CD4-positive, alpha-beta T cell treated with Interleukin-6 at 100 ng/mL for 8 hours (primary cell): ENCODE measurements at regions not wholly inside any gene's neighbourhood (a gene's known extent, or its start where the extent isn't known, plus 50 kb on each side); places are given as distances from the start of the nearest gene placed in this dataset.
"Not testable (repeated sequence)": the region's sequence is repeated elsewhere in the genome, so short reads cannot be mapped to it uniquely, and the experiment has no call there.

Source experiments
- DNase-seq: peaks from one replicate; pipeline ENCODE4 v3.0.0-alpha.2; 2020; ENCODE audit warnings: mixed read lengths, low spot score

DNA sequence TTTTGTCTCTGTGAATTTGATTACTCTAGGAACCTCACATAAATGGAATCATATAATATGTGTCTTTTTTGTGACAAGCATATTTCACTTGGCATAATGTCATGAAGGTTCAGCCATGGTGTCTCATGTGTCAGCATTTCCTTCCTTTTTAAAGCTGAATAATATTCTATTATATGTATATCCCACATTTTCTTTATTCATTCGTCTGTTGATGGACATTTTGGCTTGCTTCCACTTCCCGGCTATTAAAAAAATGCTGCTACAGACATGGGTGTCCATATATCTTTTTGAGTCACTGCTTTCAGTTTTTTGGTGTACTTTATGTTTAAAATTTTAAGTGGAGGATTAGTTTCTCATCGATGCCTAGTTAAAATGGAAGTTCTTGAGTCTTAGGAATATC, 59.8 kb upstream of the C5orf63 start:
- no peak for DNase-seq

DNA sequence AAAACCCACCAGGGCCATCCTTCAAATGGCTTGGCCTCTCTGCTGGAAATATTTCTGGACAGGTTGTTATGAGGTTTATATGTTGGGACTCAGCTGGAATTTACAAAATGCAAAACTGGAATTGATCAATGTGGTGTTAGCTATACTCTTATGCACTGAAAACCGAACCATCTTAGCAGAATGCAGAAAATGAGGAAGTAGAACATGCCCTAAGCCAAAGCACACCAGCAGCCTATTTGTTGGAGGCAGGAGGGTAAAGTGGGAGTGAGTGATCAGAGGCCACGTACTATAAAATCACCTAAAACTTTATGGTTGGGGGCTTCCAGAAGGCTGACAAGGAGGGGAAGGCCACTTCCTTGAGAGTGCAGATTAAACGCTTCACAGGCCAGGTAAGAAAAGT, 63.6 kb upstream of the C5orf63 start:
- DNase-seq: no peak

DNA sequence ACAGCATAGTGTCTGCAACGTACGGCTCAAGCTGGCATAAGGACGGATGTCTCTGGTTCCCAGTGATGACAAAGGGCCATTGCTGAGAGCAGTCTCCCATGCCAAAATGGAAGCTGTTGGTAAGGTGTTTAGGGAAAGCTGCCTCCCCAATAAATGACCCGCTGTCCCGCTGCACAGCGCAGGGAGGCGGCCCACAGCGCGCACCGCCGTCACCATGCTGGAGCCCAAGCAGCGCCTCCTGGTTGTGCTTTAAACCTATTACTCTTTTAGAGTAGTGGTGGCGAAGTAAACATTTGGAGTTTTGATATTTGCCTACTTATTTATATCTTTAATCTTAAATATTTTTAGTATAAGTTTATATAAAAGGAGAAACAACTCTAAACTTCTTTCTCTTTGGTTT, 70.4 kb upstream of the C5orf63 start:
- DNase-seq: no peak

DNA sequence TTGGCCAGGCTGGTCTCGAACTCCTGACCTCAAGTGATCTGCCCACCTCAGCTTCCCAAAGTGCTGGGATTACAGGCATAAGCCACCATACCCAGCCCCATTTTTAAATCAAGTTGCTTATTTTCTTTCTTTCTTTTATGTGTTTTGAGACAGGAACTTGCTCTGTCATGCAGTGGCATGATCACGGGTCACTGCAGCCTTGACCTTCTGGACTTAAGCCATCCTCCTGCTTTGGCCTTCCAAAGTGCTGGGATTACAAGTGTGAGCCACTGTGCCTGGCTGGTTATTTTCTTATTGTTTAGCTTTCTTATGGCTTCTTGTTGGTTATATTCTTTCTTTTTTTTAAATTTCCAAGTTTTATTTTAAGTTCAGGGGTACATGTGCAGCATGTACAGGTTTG, 79.7 kb upstream of the C5orf63 start:
- no peak for DNase-seq

DNA sequence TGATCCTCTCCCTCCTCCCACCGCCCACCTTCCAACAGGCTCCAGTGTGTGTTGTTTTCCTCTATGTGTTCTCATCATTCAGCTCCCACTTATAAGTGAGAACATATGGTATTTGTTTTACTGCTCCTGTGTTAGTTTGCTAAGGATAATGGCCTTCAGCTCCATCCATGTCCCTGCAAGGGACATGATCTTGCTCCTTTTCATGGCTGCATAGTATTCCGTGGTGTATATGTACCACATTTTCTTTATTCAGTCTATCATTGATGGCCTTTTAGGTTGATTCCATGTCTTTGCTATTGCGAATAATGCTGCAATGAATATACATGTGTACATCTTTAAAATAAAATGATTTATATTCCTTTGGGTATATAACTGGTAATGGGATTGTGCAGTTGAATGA, 80.2 kb upstream of the C5orf63 start:
- DNase-seq: no peak

DNA sequence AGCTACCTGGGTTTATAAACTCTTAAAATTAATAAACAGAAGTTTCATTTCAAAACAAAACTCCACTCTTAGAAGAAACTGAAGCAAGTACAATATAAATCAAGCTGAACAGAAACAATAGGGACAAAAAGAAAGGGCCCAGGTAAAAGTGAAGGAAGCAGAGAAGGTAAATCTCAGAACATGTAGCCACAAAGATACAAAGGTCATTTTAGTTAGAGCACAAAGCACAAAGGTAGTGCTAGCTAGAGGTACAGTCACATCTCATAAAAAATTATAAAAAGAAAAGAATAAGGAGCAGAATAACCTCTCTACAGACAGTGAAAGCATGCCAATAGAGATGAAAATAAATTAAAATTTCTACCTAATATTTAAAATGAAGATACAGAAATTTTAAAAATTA, 90.4 kb upstream of the C5orf63 start:
- no peak for DNase-seq

DNA sequence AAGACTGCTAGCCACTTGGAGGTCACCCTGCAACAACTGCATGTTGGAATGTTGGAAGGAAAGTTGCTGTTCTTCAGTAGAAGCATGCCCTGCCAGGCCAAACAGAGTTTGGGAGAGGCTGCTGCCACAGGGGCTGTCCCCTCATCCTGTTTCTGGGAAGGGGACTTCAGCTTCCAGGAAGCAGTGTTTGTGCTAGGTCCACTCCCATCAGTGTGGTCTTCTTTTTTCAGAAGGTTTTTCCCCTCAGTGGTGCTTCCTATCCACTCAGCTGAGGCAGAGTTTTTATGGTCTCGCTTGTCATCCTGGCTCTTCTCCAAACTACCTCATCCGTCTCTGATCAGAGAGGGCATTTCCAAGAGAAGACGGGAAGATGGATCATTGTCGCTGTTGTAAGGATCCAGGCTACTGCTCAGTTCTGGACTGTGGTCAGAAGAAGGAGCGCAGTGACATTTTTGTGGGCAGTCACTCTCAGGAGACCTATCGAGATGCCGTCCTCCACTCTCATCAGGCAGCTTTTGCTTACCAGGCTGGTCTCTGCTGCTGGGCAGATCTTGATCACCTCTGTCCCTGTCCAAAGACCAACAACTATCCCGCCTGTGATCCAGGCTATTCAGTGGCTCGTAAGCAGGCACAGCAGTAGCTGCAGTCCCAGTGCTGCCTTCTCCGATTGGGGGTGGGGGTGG, 97.8 kb upstream of the C5orf63 start:
- DNase-seq: no peak

DNA sequence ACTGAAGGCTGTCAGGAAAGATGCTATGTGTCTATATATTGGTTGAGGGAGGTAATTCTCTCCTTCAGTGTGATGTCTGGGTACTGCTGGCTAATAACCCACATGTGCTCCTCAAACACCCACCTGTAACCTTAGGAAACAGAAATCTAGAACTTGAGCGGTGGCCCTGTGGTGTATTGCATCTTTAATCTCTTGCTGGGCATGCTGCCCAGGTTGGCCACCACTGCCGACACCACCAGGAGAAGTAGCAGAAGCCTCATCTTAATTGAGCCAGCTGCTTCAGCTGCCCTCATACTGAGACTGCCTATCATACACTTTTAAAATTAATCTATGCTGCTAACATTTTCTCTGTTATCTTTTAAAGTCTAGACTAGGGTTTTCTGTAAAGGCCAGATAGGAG, 103.5 kb upstream of the C5orf63 start:
- no peak for DNase-seq

DNA sequence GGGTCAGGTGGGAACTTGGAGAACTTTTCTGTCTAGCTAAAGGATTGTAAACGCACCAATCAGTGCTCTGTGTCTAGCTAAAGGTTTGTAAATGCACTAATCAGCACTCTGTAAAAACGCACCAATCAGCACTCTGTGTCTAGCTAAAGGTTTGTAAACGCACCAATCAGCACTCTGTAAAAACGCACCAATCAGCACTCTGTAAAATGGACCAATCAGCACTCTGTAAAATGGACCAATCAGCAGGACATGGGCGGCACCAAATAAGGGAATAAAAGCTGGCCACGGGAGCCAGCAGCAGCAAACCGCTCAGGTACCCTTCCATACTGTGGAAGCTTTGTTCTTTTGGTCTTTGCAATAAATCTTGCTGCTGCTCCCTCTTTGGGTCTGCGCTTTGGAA, 108.0 kb upstream of the MEGF10 start:
- DNase-seq: not testable (repeated sequence)

DNA sequence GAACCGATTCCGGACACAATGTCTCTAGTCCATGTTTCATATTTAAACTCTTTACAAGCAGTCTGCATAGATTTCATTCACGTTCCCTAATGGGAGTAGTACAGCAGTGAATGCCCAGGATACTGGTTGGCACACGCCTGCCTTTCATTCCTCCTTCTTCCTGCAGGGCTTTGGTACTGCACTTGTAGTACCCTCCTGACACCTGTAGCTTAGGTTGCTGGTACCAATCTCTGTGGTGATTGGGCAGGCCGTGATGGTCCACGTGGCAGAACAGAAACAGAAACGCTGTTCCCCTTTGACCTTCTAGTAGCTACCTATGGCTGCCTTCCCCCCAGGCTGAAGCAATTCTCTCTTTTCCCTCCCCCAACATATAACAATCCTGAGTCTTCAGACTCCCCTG, 107.3 kb upstream of the MEGF10 start:
- DNase-seq: no peak

DNA sequence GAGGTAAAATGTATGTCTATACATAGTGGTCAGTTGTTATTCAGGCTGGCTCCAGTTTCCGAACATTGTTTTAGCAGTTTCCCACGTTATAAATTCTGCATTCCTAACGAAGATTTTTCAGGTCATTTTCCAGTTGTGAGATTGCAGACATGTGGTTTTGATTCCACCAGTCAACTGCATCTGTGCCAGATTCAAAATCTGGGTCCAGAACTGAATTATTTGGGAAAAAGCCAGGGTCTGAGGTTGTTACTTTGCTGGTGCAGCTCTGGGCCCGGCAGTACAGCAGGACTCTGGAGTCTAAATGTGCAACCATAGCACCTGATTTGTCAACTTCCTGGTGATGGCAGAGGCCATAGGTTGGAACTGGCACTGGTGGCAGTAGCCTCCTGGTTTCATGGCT, 105.7 kb upstream of the MEGF10 start:
- no peak for DNase-seq

DNA sequence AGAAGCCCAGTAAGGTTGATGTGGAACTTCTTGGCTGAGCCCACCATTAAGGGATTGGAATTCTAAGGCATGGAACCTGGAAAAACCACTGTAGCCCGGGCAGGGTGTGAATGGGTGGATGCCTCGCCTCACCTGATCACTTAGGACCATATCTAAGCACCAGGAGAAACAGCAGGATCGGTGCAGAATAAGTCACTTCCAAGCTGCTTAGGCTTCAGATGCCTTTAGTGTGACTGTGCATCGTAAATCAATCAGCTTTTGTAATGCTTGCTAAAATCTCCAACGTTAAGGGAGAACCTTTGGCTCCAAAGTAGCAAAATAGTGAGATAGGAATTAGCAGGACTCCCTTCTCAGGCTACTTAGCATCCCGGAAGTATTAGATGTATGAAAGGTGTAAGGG, 103.9 kb upstream of the MEGF10 start:
- DNase-seq: no peak

DNA sequence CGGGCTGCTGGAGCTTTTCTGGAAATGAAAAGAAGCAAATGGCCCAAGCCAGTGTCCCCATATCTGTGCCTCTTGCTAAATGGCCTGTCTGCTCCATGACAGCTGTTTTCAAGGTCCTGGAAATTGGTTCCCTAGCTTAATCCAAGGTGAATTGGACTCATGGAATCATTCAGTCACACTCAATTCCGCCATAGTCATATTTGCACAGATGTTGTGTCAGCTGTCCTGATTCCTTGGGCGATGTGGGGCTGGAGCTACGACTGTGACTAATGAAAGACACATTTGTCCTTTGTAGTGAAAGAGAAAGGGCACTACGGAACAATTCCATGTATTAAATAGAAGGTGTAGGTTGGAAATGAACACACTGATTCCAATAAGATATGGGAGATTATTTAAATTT, 102.9 kb upstream of the MEGF10 start:
- no peak for DNase-seq

DNA sequence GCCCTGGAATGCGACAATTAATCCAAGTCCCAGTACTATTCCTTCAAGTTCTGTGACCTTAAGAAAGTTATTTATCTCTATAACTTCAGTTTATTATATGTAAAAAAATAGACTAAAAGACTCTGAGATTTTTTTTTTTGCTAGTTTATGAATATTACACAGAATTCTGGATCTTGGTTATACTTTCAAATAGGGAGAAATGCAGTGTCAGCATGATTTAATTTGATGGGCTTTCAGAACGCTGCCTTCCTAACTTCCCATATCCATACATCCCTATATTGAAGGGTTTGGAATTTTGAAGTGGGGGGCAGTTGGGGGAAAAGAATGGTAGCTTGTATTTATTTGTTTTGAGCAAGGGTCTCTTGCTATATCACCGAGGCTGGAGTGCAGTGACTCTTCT, 98.4 kb upstream of the MEGF10 start:
- DNase-seq: no peak

DNA sequence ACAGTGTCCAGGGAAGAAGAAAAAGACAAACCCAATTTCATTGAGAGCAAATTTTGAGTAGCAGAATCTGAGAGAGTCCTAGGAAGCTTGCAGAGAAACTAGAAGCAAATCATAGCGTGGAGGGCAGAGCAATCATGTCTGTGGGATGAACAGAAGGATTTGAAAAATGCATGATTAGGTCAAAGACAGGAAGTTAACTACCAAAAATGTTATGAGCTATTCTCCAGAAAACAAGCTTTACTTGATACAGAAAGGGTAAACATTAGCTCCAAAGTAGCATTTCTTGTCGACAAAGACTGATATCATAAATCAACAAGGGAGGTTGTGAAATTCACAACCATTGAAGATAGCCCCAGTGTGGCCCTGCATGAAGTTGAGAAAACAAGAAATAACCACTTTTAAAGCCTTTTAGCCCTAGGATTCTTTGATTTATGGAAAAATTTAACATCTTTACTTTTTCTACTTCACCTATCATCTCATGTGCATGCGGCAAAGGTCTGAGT, 97.7 kb upstream of the MEGF10 start:
- DNase-seq: no peak

DNA sequence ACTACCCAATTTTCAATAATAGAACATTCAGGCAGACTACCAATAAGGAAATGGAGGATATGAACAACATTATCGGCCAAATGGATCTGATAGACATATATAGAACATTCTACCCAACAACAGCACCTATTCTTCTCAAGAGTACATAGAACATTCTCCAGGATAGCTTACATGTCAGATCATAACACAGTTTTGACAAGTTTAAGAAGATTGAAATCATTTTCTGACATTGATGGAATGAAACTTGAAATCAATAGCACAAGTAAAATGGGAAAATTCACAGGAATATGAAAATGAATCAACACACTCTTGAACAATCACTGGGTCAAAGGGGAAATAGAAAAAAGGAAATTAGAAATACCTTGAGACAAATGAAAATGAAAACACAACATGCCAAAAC, 94.6 kb upstream of the MEGF10 start:
- DNase-seq: no peak

DNA sequence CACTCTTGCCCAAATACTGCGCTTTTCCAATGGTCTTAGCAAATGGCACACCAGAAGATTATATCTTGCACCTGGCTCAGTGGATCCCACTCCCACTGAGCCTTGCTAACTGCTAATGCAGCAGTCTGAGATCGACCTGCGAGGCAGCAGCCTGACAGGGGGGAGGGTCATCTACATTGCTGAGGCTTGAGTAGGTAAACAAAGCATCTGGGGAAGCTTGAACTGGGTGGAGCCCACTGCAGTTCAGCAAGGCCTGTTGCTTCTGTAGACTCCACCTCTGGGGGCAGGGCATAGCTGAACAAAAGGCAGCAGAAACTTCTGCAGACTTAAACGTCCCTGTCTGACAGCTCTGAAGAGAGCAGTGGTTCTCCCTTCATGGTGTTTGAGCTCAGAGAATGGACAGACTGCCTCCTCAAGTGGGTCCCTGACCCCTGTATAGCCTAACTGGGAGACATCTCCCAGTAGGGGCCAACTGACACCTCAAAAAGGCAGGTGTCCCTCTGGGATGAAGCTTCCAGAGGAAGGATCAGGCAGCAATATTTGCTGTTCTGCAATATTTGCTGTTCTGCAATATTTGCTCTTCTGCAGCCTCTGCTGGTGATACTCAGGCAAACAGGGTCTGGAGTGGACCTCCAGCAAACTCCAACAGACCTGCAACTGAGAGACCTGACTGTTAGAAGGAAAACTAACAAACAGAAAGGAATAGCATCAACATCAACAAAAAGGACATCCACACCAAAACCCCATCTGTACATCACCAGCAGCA, 93.0 kb upstream of the MEGF10 start:
- DNase-seq: not testable (repeated sequence)

DNA sequence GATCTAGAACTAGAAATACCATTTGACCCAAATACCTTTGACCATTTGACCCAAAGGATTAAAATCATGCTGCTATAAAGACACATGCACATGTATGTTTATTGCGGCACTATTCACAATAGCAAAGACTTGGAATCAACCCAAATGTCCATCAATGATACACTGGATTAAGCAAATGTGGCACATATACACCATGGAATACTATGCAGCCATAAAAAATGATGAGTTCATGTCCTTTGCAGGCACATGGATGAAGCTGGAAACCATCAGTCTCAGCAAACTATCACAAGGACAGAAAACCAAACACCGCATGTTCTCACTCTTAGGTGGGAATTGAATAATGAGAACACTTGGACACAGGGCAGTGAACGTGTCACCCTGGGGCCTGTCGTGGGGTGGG, 87.9 kb upstream of the MEGF10 start:
- DNase-seq: not testable (repeated sequence)

DNA sequence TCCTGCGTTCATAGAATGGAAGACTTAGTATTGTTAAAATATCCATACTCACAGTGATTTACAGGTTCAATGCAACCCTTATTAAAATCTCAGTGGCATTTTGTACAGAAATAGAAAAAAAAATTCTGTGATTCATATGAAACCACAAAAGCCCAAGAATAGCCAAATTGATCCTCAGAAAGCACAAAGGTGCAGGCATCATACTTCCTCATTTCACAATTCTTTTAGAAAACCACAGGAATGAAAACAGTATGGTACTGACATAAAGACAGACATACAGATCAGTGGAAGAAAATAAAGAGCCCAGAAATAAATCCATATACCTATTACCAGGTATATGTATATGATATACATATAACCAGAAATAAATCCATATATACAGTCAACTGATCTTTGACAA, 86.8 kb upstream of the MEGF10 start:
- no peak for DNase-seq

DNA sequence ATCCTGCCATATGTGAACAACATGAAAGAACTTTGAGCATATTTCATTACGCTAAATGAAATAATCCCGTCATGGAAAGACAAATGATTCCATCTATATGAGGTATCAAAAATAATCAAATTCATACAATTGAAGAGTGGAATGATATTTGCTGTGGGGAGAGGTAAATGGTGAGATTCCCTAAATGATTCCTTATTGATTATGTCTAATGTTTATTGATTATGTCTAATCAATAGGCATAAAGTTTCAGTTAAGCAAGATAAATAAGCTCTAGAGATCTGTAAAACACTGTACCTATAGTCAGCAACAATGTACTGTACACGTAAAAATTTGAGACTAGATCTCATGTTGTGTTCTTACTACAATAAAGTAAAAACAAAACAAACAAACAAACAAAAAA, 85.4 kb upstream of the MEGF10 start:
- no peak for DNase-seq

DNA sequence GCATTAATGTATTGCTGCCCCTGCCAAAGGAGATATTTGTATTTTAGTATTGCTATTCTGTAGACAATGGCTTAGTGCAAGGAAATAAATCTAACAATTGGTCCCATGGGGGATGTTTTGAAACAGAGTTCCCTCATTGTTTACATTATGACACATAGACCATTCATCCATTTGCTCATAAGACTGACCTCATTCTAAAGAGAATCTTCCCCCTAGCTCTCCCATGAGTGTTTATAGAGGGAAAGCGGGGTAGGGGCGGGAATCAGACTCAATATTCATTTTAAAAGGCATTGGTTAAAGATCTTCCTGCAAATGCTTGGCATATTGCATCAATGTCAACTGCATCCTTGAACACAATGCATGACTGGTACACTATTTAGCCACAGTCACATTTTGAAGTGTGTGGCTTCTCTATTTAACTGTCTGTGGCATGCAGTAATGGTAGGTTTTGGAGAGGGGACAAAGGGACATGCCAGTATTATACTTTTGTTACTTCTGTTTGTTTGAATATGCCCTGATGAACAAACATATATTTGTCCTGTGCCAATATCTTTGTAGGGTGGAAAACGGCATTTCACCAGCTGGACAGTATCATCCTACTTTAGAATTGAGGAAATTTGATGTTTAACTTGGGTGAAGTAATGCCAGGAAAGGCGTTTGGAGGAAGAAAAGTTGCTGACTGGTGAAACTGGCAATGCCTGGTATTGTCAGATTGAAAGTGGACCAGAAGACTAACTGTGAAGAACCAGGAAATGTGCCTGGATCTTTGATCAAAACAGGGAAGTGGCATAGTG, 84.1 kb upstream of the MEGF10 start:
- DNase-seq: no peak

DNA sequence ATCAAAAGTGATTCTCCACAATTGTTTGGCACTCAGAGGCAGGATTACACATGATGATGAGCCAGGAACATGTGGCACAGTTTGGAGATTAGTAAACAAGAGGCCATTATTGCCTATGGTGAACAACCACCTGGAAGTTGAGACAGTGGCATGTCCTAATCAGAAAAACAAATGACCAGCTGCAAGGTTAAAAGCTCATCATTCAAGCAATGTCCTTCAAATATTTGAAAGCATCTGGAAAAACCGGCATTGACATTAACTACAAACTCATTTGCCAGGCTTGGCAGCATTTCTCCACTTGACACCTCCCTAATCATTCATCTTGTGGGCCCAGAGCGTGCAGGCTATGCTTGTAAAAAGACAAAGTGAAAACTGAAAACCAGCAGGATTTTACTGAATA, 80.6 kb upstream of the MEGF10 start:
- no peak for DNase-seq

DNA sequence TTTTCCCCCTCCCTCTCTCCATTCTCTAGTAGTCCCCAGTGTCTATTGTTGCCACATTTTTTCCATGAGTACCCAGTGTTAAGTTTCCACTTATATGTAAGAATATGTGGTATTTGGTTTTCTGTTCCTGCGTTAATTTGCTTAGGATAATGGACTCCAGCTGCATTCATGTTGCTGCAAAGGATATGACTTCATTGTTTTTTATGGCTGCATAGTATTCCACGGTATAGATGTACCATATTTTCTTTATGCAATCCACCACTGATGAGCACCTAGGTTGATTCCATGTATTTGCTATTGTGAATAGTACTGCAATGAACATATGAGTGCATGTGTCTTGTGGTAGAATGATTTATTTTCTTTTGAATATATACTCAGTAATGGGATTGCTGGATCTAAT, 77.4 kb upstream of the MEGF10 start:
- DNase-seq: no peak
